OCI-LY7 (cell line): ENCODE measurements at regions not wholly inside any gene's neighbourhood (a gene's known extent, or its start where the extent isn't known, plus 50 kb on each side); places are given as distances from the start of the nearest gene placed in this dataset.

Source experiments
- BruUV-seq: library from RNA; stranded (reverse); fragments of 400-500 nt; replicated peaks from 2 replicates; lab custom pipeline; 2021; lab: Mats Ljungman, UMichigan
- CTCF ChIA-PET: fragments of 300-600 bp; sonication (Branson Sonifier 250); formaldehyde crosslinking; loops from one replicate; lab custom pipeline; 2022; ENCODE audit warnings: antibody characterized with exemption; ENCODE audit not compliant: unreplicated experiment; lab: Charles Lee
- POLR2A ChIA-PET: fragments of 300-600 bp; sonication (Branson Sonifier 250); formaldehyde crosslinking; loops from one replicate; lab custom pipeline; 2022; ENCODE audit warnings: antibody characterized with exemption; lab: Charles Lee
- DNase-seq: peaks from one replicate; pipeline ENCODE4 v3.0.0-alpha.2; 2015; ENCODE audit warnings: low spot score
- H2AFZ ChIP-seq: fragments of 200-600 bp; sonication (generic), shearing (Covaris generic); 2 replicates; pipeline ENCODE4 v1.6.1; 2014; ENCODE audit warnings: mild to moderate bottlenecking, antibody characterized with exemption, low read length, moderate library complexity
- H3K27ac ChIP-seq: fragments of 200-600 bp; sonication (generic); 2 replicates; pipeline ENCODE4 v1.5.1; 2014; ENCODE audit warnings: mixed run types, low read depth, mild to moderate bottlenecking, moderate library complexity, low read length, inconsistent platforms; ENCODE audit not compliant: poor library complexity, severe bottlenecking
- H3K36me3 ChIP-seq: fragments of 200-600 bp; sonication (generic); 2 replicates; pipeline ENCODE4 v1.6.1; 2014; ENCODE audit warnings: mild to moderate bottlenecking, antibody characterized with exemption, low read length, moderate library complexity, mixed read lengths; ENCODE audit not compliant: insufficient read depth
- H3K4me1 ChIP-seq: fragments of 200-600 bp; sonication (generic); 2 replicates; pipeline ENCODE4 v1.5.1; 2014; ENCODE audit warnings: mild to moderate bottlenecking, low read length; ENCODE audit not compliant: insufficient read depth, poor library complexity, severe bottlenecking
- H3K4me2 ChIP-seq: fragments of 200-600 bp; sonication (generic); 2 replicates; pipeline ENCODE4 v1.6.1; 2014; ENCODE audit warnings: mild to moderate bottlenecking, low read length
- H3K4me3 ChIP-seq: fragments of 200-600 bp; sonication (generic); 2 replicates; pipeline ENCODE4 v1.5.1; 2014; ENCODE audit warnings: mild to moderate bottlenecking, low read depth, low read length; ENCODE audit not compliant: poor library complexity, severe bottlenecking
- H3K79me2 ChIP-seq: fragments of 200-600 bp; sonication (generic); 2 replicates; pipeline ENCODE4 v1.6.1; 2016; ENCODE audit warnings: low read depth, mild to moderate bottlenecking, low read length, moderate library complexity, mixed read lengths; ENCODE audit not compliant: insufficient read depth
- H3K9me2 ChIP-seq: fragments of 200-600 bp; sonication (generic); 2 replicates; pipeline ENCODE4 v1.6.1; 2016; ENCODE audit warnings: mild to moderate bottlenecking, low read length, mixed read lengths; ENCODE audit not compliant: insufficient read depth
- H3K9me3 ChIP-seq: fragments of 200-600 bp; sonication (generic); 2 replicates; pipeline ENCODE4 v1.6.1; 2014; ENCODE audit warnings: mild to moderate bottlenecking, mixed run types, low read length, mixed read lengths
- H4K20me1 ChIP-seq: fragments of 200-600 bp; sonication (generic); 2 replicates; pipeline ENCODE4 v1.6.1; 2014; ENCODE audit warnings: mild to moderate bottlenecking, antibody characterized with exemption, low read length, moderate library complexity, mixed read lengths; ENCODE audit not compliant: insufficient read depth
- CTCF ChIP-seq: fragments of 200-600 bp; sonication (generic); conservative IDR thresholded peaks from 2 replicates; pipeline ENCODE4 v1.5.1; 2014; ENCODE audit warnings: mild to moderate bottlenecking, antibody characterized with exemption, low read length, moderate library complexity, mixed read lengths
- EZH2phosphoT487 ChIP-seq: fragments of 200-600 bp; sonication (generic); IDR thresholded peaks from 2 replicates; pipeline ENCODE4 v1.6.1; 2018; ENCODE audit warnings: low read depth, borderline replicate concordance, mild to moderate bottlenecking, mixed run types, antibody characterized with exemption, low read length, moderate library complexity, mixed read lengths
- intact Hi-C: fragments of 100-400 bp; cut with micrococcal nuclease; formaldehyde crosslinking; loops from one replicate; pipeline ENCODE4 v1.10.0; 2022; ENCODE audit not compliant: unreplicated experiment

- H4K20me1 ChIP-seq: no peaks in the 10 kb centered on the region
- no peaks in the 10 kb centered on the region for H3K36me3 ChIP-seq
- H3K4me1 ChIP-seq: peaks cover 7% of the 10 kb centered on the region
- BruUV-seq: no TSS peak
- TF ChIP-seq EZH2phosphoT487 (no peak), CTCF (no peak)
- H3K27ac ChIP-seq: no peak overlapping the region
- DNase-seq: no peak
- H3K9me3 ChIP-seq: no peaks in the 10 kb centered on the region
- CTCF ChIA-PET: no interaction called here
- no peak overlapping the region for H3K4me2 ChIP-seq
- POLR2A ChIA-PET: no interaction called here
- H3K9me2 ChIP-seq: no peaks in the 10 kb centered on the region
- intact Hi-C loops: no loop called here
- H3K4me3 ChIP-seq: no peak overlapping the region
- no peaks in the 10 kb centered on the region for H3K79me2 ChIP-seq
- no peak overlapping the region for H2AFZ ChIP-seq
These were observed 86.2 kb downstream of the PSAT1 start for GRCh38 chr9:78383130-78383529.

GRCh38 chr9:78386348-78386747, 89.4 kb downstream of the PSAT1 start:
- Histone ChIP-seq H3K9me3 (no peaks in the 10 kb centered on the region), H3K36me3 (no peaks in the 10 kb centered on the region), H3K4me3 (no peak overlapping the region), H3K9me2 (no peaks in the 10 kb centered on the region), H4K20me1 (no peaks in the 10 kb centered on the region), H3K4me1 (peaks cover 7% of the 10 kb centered on the region), H2AFZ (no peak overlapping the region), H3K4me2 (no peak overlapping the region), H3K79me2 (no peaks in the 10 kb centered on the region), H3K27ac (no peak overlapping the region)
- BruUV-seq: no TSS peak
- no peak for DNase-seq
- CTCF ChIA-PET: no interaction called here
- POLR2A ChIA-PET: no interaction called here
- no peak for TF ChIP-seq CTCF
- TF ChIP-seq EZH2phosphoT487: no peak
- intact Hi-C loops: no loop called here

DNA sequence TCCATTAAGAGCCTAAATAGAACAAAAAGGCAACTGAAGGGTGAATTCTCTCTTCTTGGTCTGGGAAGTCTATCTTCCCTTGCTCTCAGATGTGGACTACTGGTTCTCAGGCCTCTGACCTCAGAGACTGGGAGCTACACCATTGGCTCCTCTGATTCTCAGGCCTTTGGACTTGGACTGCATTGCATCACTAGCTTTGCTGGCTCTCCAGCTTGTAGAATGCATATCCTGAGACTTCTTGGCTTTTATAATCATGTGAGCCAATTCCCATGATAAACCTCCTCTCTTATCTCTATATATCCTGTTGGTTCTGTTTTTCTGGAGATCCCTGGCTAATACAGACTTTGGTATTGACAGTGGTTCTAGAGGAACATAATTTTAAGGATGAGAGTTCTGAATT, 89.8 kb downstream of the PSAT1 start:
- TF ChIP-seq EZH2phosphoT487: no peak
- TF ChIP-seq CTCF: no peak
- no peaks in the 10 kb centered on the region for H3K9me2 ChIP-seq
- no peak overlapping the region for H3K27ac ChIP-seq
- no peaks in the 10 kb centered on the region for H3K79me2 ChIP-seq
- no peak overlapping the region for H3K4me3 ChIP-seq
- H4K20me1 ChIP-seq: no peaks in the 10 kb centered on the region
- H3K4me1 ChIP-seq: peaks cover 7% of the 10 kb centered on the region
- CTCF ChIA-PET: no interaction called here
- no TSS peak for BruUV-seq
- intact Hi-C loops: no loop called here
- H3K9me3 ChIP-seq: no peaks in the 10 kb centered on the region
- no peak overlapping the region for H2AFZ ChIP-seq
- no peaks in the 10 kb centered on the region for H3K36me3 ChIP-seq
- POLR2A ChIA-PET: no interaction called here
- no peak for DNase-seq
- H3K4me2 ChIP-seq: no peak overlapping the region
